ENCODE measurements at regions not wholly inside any gene's neighbourhood (a gene's known extent, or its start where the extent isn't known, plus 50 kb on each side); places are given as distances from the start of the nearest gene placed in this dataset.

- intact Hi-C loops (cut with DNase I; ENCODE audit: low total_unique reads) (no loop called here), in situ Hi-C loops (cut with MboI; ENCODE audit: low sequenced_read_pairs in 4 of 4) (loop anchor here in 1 of 4 donors (5.0 kb wide), 1 partner anchor 204 kb away; no protein-coding TSS in a partner anchor)
- Histone ChIP-seq H3K27me3 (no peaks in the 10 kb centered on the region), H3K9me3 (no peaks in the 10 kb centered on the region), H3K27ac (no peak overlapping the region), H3K36me3 (no peaks in the 10 kb centered on the region), H3K4me3 (no peak overlapping the region), H3K4me1 (no peaks in the 10 kb centered on the region)
- no peak for DNase-seq
- TF ChIP-seq CTCF (IDR thresholded peaks at IDR 0.05 in 4 of 5, conservative IDR thresholded peaks at IDR 0.05 in 1 of 5) (no peak), POLR2A (IDR thresholded peaks at IDR 0.05) (no peak)
- ATAC-seq = no peak
Observed at GRCh38 chr10:23521735-23522134, 82.9 kb downstream of the OTUD1 start.

DNA sequence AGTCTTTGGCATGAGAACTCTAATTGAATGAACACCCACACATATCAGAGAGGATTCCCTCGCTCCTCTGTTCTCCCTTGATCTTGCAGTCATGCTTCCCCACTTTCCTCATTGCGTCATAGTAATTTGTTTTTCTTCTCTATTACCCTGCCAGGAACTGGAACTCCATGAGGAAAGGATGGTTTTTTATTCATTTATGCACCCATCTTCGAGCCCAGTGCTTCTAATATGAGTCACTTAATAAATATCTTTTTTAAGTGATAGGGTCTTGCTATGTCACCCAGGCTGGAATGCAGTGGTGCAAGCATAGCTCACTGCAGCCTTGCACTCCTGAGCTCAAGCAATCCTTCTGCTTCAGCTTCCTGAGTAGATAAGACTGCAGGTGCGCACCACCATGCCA is 83.5 kb downstream of the OTUD1 start:
- ATAC-seq = no peak
- in situ Hi-C loops (cut with MboI; ENCODE audit: low sequenced_read_pairs in 4 of 4) (loop anchor here in 1 of 4 donors (5.0 kb wide), 1 partner anchor 205 kb away; no protein-coding TSS in a partner anchor), intact Hi-C loops (cut with DNase I; ENCODE audit: low total_unique reads) (no loop called here)

DNA sequence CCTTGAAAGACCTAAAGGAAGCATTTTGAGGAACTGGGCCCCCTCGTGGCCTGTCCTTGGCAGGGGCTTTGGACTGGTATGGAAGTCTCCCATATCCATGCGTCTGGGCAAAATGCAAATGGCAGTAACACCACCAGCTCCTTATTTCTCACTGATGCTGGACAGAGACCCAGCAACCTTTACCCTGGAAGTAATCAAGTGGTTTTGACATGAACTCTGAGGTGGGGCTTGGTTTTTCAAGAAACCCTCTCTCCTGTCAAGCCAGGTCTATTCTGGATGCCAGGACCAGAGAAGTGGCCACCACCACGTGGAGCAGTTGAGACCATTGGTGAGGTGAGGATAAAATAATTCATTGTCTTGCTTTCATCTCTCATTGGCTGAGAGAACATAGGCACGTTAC is 84.4 kb downstream of the OTUD1 start:
- intact Hi-C loops (cut with DNase I; ENCODE audit: low total_unique reads) = no loop called here

More for the DNA sequence above, 83.5 kb downstream of the OTUD1 start:
- TF ChIP-seq CTCF (IDR thresholded peaks at IDR 0.05 in 4 of 5, conservative IDR thresholded peaks at IDR 0.05 in 1 of 5) (no peak), POLR2A (IDR thresholded peaks at IDR 0.05) (no peak)
- Histone ChIP-seq H3K27me3 (no peaks in the 10 kb centered on the region), H3K9me3 (no peaks in the 10 kb centered on the region), H3K4me1 (no peaks in the 10 kb centered on the region), H3K36me3 (no peaks in the 10 kb centered on the region), H3K4me3 (no peak overlapping the region), H3K27ac (no peak overlapping the region)
- DNase-seq = no peak

GRCh38 chr10:23525406-23525805 is 86.5 kb downstream of the OTUD1 start:
- ATAC-seq (peak; percentile 93 to 97), DNase-seq (peak in 1 of 2 donors; percentile 19)
- Histone ChIP-seq H3K27me3 (no peaks in the 10 kb centered on the region), H3K36me3 (no peaks in the 10 kb centered on the region), H3K9me3 (no peaks in the 10 kb centered on the region), H3K27ac (no peak overlapping the region), H3K4me1 (no peaks in the 10 kb centered on the region), H3K4me3 (no peak overlapping the region)
- TF ChIP-seq POLR2A (IDR thresholded peaks at IDR 0.05) (no peak), CTCF (IDR thresholded peaks at IDR 0.05 in 4 of 5, conservative IDR thresholded peaks at IDR 0.05 in 1 of 5) (peak; percentile 41 to 68 (median 61))
- intact Hi-C loops (cut with DNase I; ENCODE audit: low total_unique reads) (loop anchor here (1.0 kb wide), 1 partner anchor 211 kb away; no protein-coding TSS in a partner anchor), in situ Hi-C loops (cut with MboI; ENCODE audit: low sequenced_read_pairs in 4 of 4) (loop anchor here in 3 of 4 donors (5.0 to 25.0 kb wide), 2 partner anchors 208 to 1037 kb away; no protein-coding TSS in a partner anchor)

More for the DNA sequence above, 84.4 kb downstream of the OTUD1 start:
- no peaks in the 10 kb centered on the region for H3K4me1 ChIP-seq
- H3K4me3 ChIP-seq = no peak overlapping the region
- no peak for DNase-seq
- no peaks in the 10 kb centered on the region for H3K36me3 ChIP-seq
- no peaks in the 10 kb centered on the region for H3K27me3 ChIP-seq
- no peak overlapping the region for H3K27ac ChIP-seq
- in situ Hi-C loops (cut with MboI; ENCODE audit: low sequenced_read_pairs in 4 of 4) = loop anchor here in 1 of 4 donors (5.0 kb wide), 1 partner anchor 206 kb away; no protein-coding TSS in a partner anchor
- no peaks in the 10 kb centered on the region for H3K9me3 ChIP-seq
- no peak for TF ChIP-seq POLR2A (IDR thresholded peaks at IDR 0.05)
- no peak for TF ChIP-seq CTCF (IDR thresholded peaks at IDR 0.05 in 4 of 5, conservative IDR thresholded peaks at IDR 0.05 in 1 of 5)
- ATAC-seq = no peak

- TF ChIP-seq POLR2A (IDR thresholded peaks at IDR 0.05) = no peak
- TF ChIP-seq CTCF (IDR thresholded peaks at IDR 0.05 in 4 of 5, conservative IDR thresholded peaks at IDR 0.05 in 1 of 5) = no peak
- in situ Hi-C loops (cut with MboI; ENCODE audit: low sequenced_read_pairs in 4 of 4) = loop anchor here in 3 of 4 donors (5.0 to 25.0 kb wide), 2 partner anchors 211 to 1034 kb away; no protein-coding TSS in a partner anchor
- intact Hi-C loops (cut with DNase I; ENCODE audit: low total_unique reads) = no loop called here
Observed at GRCh38 chr10:23528419-23528818, 89.5 kb downstream of the OTUD1 start.

More at GRCh38 chr10:23528419-23528818, 89.5 kb downstream of the OTUD1 start:
- Histone ChIP-seq H3K4me1 (no peaks in the 10 kb centered on the region), H3K4me3 (no peak overlapping the region), H3K27me3 (no peaks in the 10 kb centered on the region), H3K27ac (no peak overlapping the region), H3K9me3 (no peaks in the 10 kb centered on the region), H3K36me3 (no peaks in the 10 kb centered on the region)
- no peak for DNase-seq
- no peak for ATAC-seq

All from gastrocnemius medialis (tissue), 4 donors.